SK-N-SH (cell line): ENCODE measurements at regions not wholly inside any gene's neighbourhood (a gene's known extent, or its start where the extent isn't known, plus 50 kb on each side); places are given as distances from the start of the nearest gene placed in this dataset.
"Not testable (repeated sequence)": the region's sequence is repeated elsewhere in the genome, so short reads cannot be mapped to it uniquely, and the experiment has no call there.

Source experiments
- CTCF ChIA-PET: fragments of 300-600, 350-600 bp; formaldehyde crosslinking; extraction: SDS; loops from one replicate; lab custom pipeline; 2021; lab: Yijun Ruan, JAX
- POLR2A ChIA-PET: fragments of 350-600 bp; sonication (Branson Sonifier 250); formaldehyde crosslinking; extraction: SDS; loops from one replicate; lab custom pipeline; 2020; ENCODE audit warnings: antibody characterized with exemption, inconsistent platforms; lab: Yijun Ruan, JAX
- DNase-seq: peaks from one replicate; pipeline ENCODE4 v3.0.0; 2012
- H2AFZ ChIP-seq: fragments of 200-600 bp; sonication (generic); 2 replicates; pipeline ENCODE4 v1.8.1; 2016; ENCODE audit warnings: antibody characterized with exemption, mild to moderate bottlenecking, low read depth
- H3F3A ChIP-seq: fragments of 200-600 bp; sonication (generic); replicated peaks from 2 replicates; pipeline ENCODE3; 2016; ENCODE audit warnings: antibody characterized with exemption, mild to moderate bottlenecking; ENCODE audit not compliant: insufficient read depth
- H3K27ac ChIP-seq, 2 experiments: fragments of 200-500 bp in 1 of 2; fragments of 200-600 bp in 1 of 2; sonication (Bioruptor generic) in 1 of 2; sonication (generic), shearing (Covaris generic) in 1 of 2; 2 replicates each; pipeline versions ENCODE4 v1.5.1 to v1.6.1; 2014 to 2016; ENCODE audit warnings: low read depth in 2 of 2, inconsistent platforms in 1 of 2, low read length in 1 of 2, mild to moderate bottlenecking in 1 of 2, mixed read lengths in 1 of 2
- H3K27me3 ChIP-seq: fragments of 200-600 bp; sonication (generic), shearing (Covaris generic); 2 replicates; pipeline ENCODE4 v1.6.1; 2016; ENCODE audit warnings: mixed run types; ENCODE audit not compliant: insufficient read depth
- H3K36me3 ChIP-seq, 2 experiments: fragments of 200-500 bp in 1 of 2; fragments of 200-600 bp in 1 of 2; sonication (Bioruptor generic) in 1 of 2; sonication (generic) in 1 of 2; replicated peaks in 1 of 2; 2 replicates each; pipeline versions ENCODE3 to v1.5.1; 2014 to 2016; ENCODE audit warnings: low read length in 1 of 2, mild to moderate bottlenecking in 1 of 2; ENCODE audit not compliant: insufficient read depth in 2 of 2, control insufficient read depth in 1 of 2
- H3K4me1 ChIP-seq, 2 experiments: fragments of 200-500 bp in 1 of 2; fragments of 200-600 bp in 1 of 2; sonication (Bioruptor generic) in 1 of 2; sonication (generic), shearing (Covaris generic) in 1 of 2; 2 replicates each; pipeline versions ENCODE4 v1.5.1 to v1.6.1; 2014 to 2016; ENCODE audit warnings: low read depth in 1 of 2, low read length in 1 of 2, mixed run types in 1 of 2; ENCODE audit not compliant: insufficient read depth in 2 of 2, control insufficient read depth in 1 of 2
- H3K4me2 ChIP-seq: fragments of 200-600 bp; sonication (generic), shearing (Covaris generic); 2 replicates; pipeline ENCODE4 v1.6.1; 2017; ENCODE audit warnings: mixed run types
- H3K4me3 ChIP-seq, 2 experiments: fragments of 200-500 bp in 1 of 2; fragments of 200-600 bp in 1 of 2; sonication (Bioruptor generic) in 1 of 2; sonication (generic), shearing (Covaris generic) in 1 of 2; 2 replicates each; pipeline versions ENCODE4 v1.5.1 to v1.8.1; 2014 to 2016; ENCODE audit warnings: low read depth in 2 of 2, inconsistent platforms in 1 of 2, low read length in 1 of 2, mild to moderate bottlenecking in 1 of 2, mixed read lengths in 1 of 2, moderate library complexity in 1 of 2
- H3K79me2 ChIP-seq: fragments of 200-600 bp; sonication (generic); 2 replicates; pipeline ENCODE4 v1.8.1; 2017; ENCODE audit warnings: mild to moderate bottlenecking; ENCODE audit not compliant: insufficient read depth
- H3K9ac ChIP-seq: fragments of 200-600 bp; sonication (generic); 2 replicates; pipeline ENCODE4 v1.6.1; 2017; ENCODE audit warnings: mixed run types
- H3K9me2 ChIP-seq: fragments of 200-600 bp; sonication (generic); 2 replicates; pipeline ENCODE4 v1.6.1; 2017; ENCODE audit warnings: mixed run types
- H3K9me3 ChIP-seq: fragments of 200-600 bp; sonication (generic); 2 replicates; pipeline ENCODE4 v1.6.1; 2017; ENCODE audit warnings: mixed run types, mild to moderate bottlenecking, moderate library complexity
- H4K20me1 ChIP-seq: fragments of 200-600 bp; sonication (generic); 2 replicates; pipeline ENCODE4 v1.6.1; 2017; ENCODE audit warnings: mild to moderate bottlenecking, mixed run types; ENCODE audit not compliant: insufficient read depth
- RFX5 ChIP-seq: IDR thresholded peaks from 2 replicates; pipeline ENCODE4 v1.6.1; 2012; ENCODE audit warnings: mild to moderate bottlenecking, improper control_type of control experiment, low read length
- SMC3 ChIP-seq: IDR thresholded peaks from 2 replicates; pipeline ENCODE4 v1.6.1; 2012; ENCODE audit warnings: low read depth, low read length, improper control_type of control experiment
- TAF1 ChIP-seq: IDR thresholded peaks from 2 replicates; pipeline ENCODE4 v1.6.1; 2012; ENCODE audit warnings: low read depth, mild to moderate bottlenecking, low read length, moderate library complexity, borderline replicate concordance
- WGBS: methylation state at CpG from one replicate; pipeline ENCODE4 v1.1.6; 2017; ENCODE audit warnings: low lambda C conversion rate; 5-methylcytosine and 5-hydroxymethylcytosine counted together

- Histone ChIP-seq H3K27me3 (no peaks in the 10 kb centered on the region), H3K9ac (no peak overlapping the region), H3K9me2 (no peaks in the 10 kb centered on the region), H3K27ac (no peak overlapping the region), H3K36me3 (no peaks in the 10 kb centered on the region), H3K4me1 (no peaks in the 10 kb centered on the region), H3K4me3 (no peak overlapping the region), H2AFZ (no peak overlapping the region), H3F3A (no peaks in the 10 kb centered on the region), H3K4me2 (no peak overlapping the region), H3K9me3 (0 out of 2 replicates have a peak, but pooled peaks cover 5% of the 10 kb centered on the region), H4K20me1 (no peaks in the 10 kb centered on the region), H3K79me2 (no peaks in the 10 kb centered on the region)
- no peak for DNase-seq
- no peak for TF ChIP-seq SMC3
- TF ChIP-seq RFX5, result no peak
- no peak for TF ChIP-seq TAF1
- CTCF ChIA-PET, result interaction anchor here (0.9 kb wide), 1 partner anchor 11 kb away, joined by 3 read pairs; no protein-coding TSS in a partner anchor
- POLR2A ChIA-PET, result no interaction called here
- WGBS, result 91% methylated on average over 4 of the region's 4 CpGs
These were observed 1742.1 kb downstream of the BRINP3 start for GRCh38 chr1:188735567-188735966.

- H3K79me2 ChIP-seq, H3K36me3 ChIP-seq, POLR2A ChIA-PET, H3F3A ChIP-seq, H3K9me3 ChIP-seq, H3K27me3 ChIP-seq, H3K4me3 ChIP-seq, H2AFZ ChIP-seq, CTCF ChIA-PET, H3K9me2 ChIP-seq, H3K27ac ChIP-seq, DNase-seq, H3K9ac ChIP-seq, H3K4me2 ChIP-seq, H4K20me1 ChIP-seq, H3K4me1 ChIP-seq: not testable (repeated sequence)
- 73% methylated on average over 3 of the region's 3 CpGs for WGBS
These were observed 1728.4 kb downstream of the BRINP3 start for GRCh38 chr1:188749275-188749674.

DNA sequence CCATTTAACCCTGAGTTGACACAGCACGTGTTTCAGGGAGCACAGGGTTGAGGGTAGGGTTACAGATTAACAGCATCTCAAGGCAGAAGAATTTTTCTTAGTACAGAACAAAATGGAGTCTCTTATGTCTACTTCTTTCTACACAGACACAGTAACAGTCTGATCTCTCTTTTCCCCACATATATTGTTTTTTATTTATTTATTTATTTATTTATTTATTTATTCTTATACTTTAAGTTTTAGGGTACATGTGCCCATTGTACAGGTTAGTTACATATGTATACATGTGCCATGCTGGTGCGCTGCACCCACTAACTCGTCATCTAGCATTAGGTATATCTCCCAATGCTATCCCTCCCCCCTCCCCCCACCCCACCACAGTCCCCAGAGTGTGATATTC is 1725.6 kb downstream of the BRINP3 start:
- H3K4me1 ChIP-seq, H3K36me3 ChIP-seq, H3K4me3 ChIP-seq, H3K27ac ChIP-seq, H4K20me1 ChIP-seq, H3K4me2 ChIP-seq, H3K9me2 ChIP-seq, DNase-seq, H3K9me3 ChIP-seq, H3K27me3 ChIP-seq, CTCF ChIA-PET, H3K9ac ChIP-seq, H3F3A ChIP-seq, H3K79me2 ChIP-seq, H2AFZ ChIP-seq, POLR2A ChIA-PET: not testable (repeated sequence)
- WGBS, result 46% methylated on average over 3 of the region's 3 CpGs

GRCh38 chr1:188757747-188758146 is 1719.9 kb downstream of the BRINP3 start:
- POLR2A ChIA-PET, H3K27ac ChIP-seq, H3K9me3 ChIP-seq, H3K4me1 ChIP-seq, H3K79me2 ChIP-seq, H3K4me2 ChIP-seq, DNase-seq, H2AFZ ChIP-seq, CTCF ChIA-PET, H3K4me3 ChIP-seq, H3K9ac ChIP-seq, H4K20me1 ChIP-seq, H3K27me3 ChIP-seq, H3F3A ChIP-seq, H3K9me2 ChIP-seq, H3K36me3 ChIP-seq: not testable (repeated sequence)
- WGBS, result 90% methylated on average over 19 of the region's 24 CpGs
